Body of pancreas (tissue), 4 donors: ENCODE measurements at regions not wholly inside any gene's neighbourhood (a gene's known extent, or its start where the extent isn't known, plus 50 kb on each side); places are given as distances from the start of the nearest gene placed in this dataset.

ENCODE experiments used
- ATAC-seq: fragments of 150-250 bp; one replicate; pipeline ENCODE4 v1.9.1; 2016
- DNase-seq, 4 donors: peaks; one replicate each; pipeline ENCODE4 v3.0.0-alpha.2; 2019
- H3K27ac ChIP-seq, 4 donors: fragments of 200-600 bp; sonication (generic); 1 replicate in 3 of 4; 2 replicates in 1 of 4; pipeline versions ENCODE4 v1.5.1 to v1.6.1; 2016 to 2019; ENCODE audit warnings: mild to moderate bottlenecking in 1 of 4, mixed read lengths in 1 of 4, moderate library complexity in 1 of 4
- H3K27me3 ChIP-seq, 2 donors: fragments of 200-600 bp; sonication (generic); one replicate each; pipeline ENCODE4 v1.6.0; 2016; ENCODE audit warnings: mild to moderate bottlenecking in 1 of 2
- H3K36me3 ChIP-seq, 2 donors: fragments of 200-600 bp; sonication (generic); replicated peaks in 1 of 2; 2 replicates each; pipeline ENCODE4 v1.5.1; 2016; ENCODE audit warnings: low read depth in 2 of 2; ENCODE audit not compliant: insufficient read depth in 1 of 2
- H3K4me1 ChIP-seq: fragments of 200-600 bp; sonication (generic); one replicate; pipeline ENCODE4 v1.6.0; 2016
- H3K4me3 ChIP-seq, 2 donors: fragments of 200-600 bp; sonication (generic); 1 replicate in 1 of 2; 2 replicates in 1 of 2; pipeline ENCODE4 v1.5.1; 2016 to 2019
- H3K9me3 ChIP-seq, 3 donors: fragments of 200-600 bp; sonication (generic); 1 replicate in 2 of 3; 2 replicates in 1 of 3; pipeline ENCODE4 v1.5.1; 2016
- CTCF ChIP-seq, 7 experiments: fragments of 450-650 bp in 4 of 7; fragments of 200-600 bp in 3 of 7; sonication (generic) in 3 of 7; IDR thresholded peaks; one replicate each; pipeline ENCODE4 v1.5.1; 2016 to 2019; ENCODE audit warnings: antibody characterized with exemption in 7 of 7
- POLR2A ChIP-seq, 3 donors: fragments of 450-650 bp; IDR thresholded peaks; one replicate each; pipeline ENCODE4 v1.6.1; 2016; ENCODE audit warnings: antibody characterized with exemption in 3 of 3, mild to moderate bottlenecking in 2 of 3
- WGBS, 2 donors: methylation state at CpG; one replicate each; pipeline ENCODE4 v1.1.5; 2017; 5-methylcytosine and 5-hydroxymethylcytosine counted together
- intact Hi-C: fragments of 100-400 bp; cut with DNase I; formaldehyde crosslinking; loops from one replicate; pipeline ENCODE4 v1.15.1; 2023

GRCh38 chr9:88287972-88288371, 100.3 kb upstream of the SPIN1 start:
- no peaks in the 10 kb centered on the region for H3K36me3 ChIP-seq
- TF ChIP-seq POLR2A (IDR thresholded peaks at IDR 0.05): no peak
- no peak for TF ChIP-seq CTCF (IDR thresholded peaks at IDR 0.05)
- ATAC-seq (no peak), DNase-seq (no peak)
- 79% methylated on average over 2 of the region's 2 CpGs; no CpG with 5 or more reads in 1 of the 2 donors for WGBS, 2 donors
- H3K27me3 ChIP-seq: no peaks in the 10 kb centered on the region
- no peaks in the 10 kb centered on the region for H3K9me3 ChIP-seq
- no peak overlapping the region for H3K4me3 ChIP-seq
- intact Hi-C loops: no loop called here
- H3K4me1 ChIP-seq: no peaks in the 10 kb centered on the region
- H3K27ac ChIP-seq: no peak overlapping the region

- Histone ChIP-seq H3K27ac (no peak overlapping the region), H3K27me3 (no peaks in the 10 kb centered on the region), H3K4me3 (no peak overlapping the region), H3K36me3 (no peaks in the 10 kb centered on the region), H3K4me1 (no peaks in the 10 kb centered on the region), H3K9me3 (no peaks in the 10 kb centered on the region)
- TF ChIP-seq CTCF (IDR thresholded peaks at IDR 0.05): no peak
- no peak for TF ChIP-seq POLR2A (IDR thresholded peaks at IDR 0.05)
- 65 to 79% methylated on average over 7 to 10 of the region's 10 CpGs for WGBS, 2 donors
- no peak for ATAC-seq
- no peak for DNase-seq
- intact Hi-C loops: no loop called here
These were observed 107.3 kb upstream of the SPIN1 start for GRCh38 chr9:88280816-88281382.

DNA sequence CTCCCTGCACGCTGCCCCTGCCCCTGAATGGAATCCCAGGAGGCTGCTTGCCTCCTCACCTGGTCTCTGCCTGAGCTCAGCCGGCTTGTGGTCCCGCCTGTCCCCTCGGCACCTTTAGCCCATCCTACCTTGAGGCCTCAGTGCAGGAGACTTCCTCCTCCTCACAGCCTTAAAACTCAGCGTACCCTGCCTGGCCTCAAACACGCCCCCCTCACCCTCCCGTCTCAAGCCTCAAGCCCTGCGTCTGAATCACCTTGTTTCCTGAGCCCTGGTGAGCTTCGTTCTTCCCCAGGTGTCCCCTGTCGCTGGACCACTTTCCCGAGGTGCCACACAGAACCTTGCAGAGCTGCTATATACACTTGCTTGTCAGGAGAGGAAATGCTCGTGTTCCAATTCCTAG, 110.2 kb upstream of the SPIN1 start:
- H3K4me1 ChIP-seq: no peaks in the 10 kb centered on the region
- ATAC-seq (no peak), DNase-seq (no peak)
- no peaks in the 10 kb centered on the region for H3K9me3 ChIP-seq
- H3K27me3 ChIP-seq: no peaks in the 10 kb centered on the region
- intact Hi-C loops: no loop called here
- no peaks in the 10 kb centered on the region for H3K36me3 ChIP-seq
- no peak overlapping the region for H3K4me3 ChIP-seq
- 86 to 87% methylated on average over 11 to 12 of the region's 12 CpGs for WGBS, 2 donors
- no peak overlapping the region for H3K27ac ChIP-seq
- TF ChIP-seq POLR2A (IDR thresholded peaks at IDR 0.05) (no peak), CTCF (IDR thresholded peaks at IDR 0.05) (no peak)

- 77 to 89% methylated on average over 2 of the region's 2 CpGs for WGBS, 2 donors
- DNase-seq: no peak
- Histone ChIP-seq H3K27me3 (no peaks in the 10 kb centered on the region), H3K27ac (no peak overlapping the region), H3K4me1 (no peaks in the 10 kb centered on the region), H3K36me3 (no peaks in the 10 kb centered on the region), H3K9me3 (no peaks in the 10 kb centered on the region), H3K4me3 (no peak overlapping the region)
- intact Hi-C loops: no loop called here
- TF ChIP-seq CTCF (IDR thresholded peaks at IDR 0.05): no peak
- TF ChIP-seq POLR2A (IDR thresholded peaks at IDR 0.05): no peak
- no peak for ATAC-seq
These were observed 114.2 kb upstream of the SPIN1 start for GRCh38 chr9:88274078-88274477.

- DNase-seq (no peak), ATAC-seq (no peak)
- Histone ChIP-seq H3K27me3 (no peaks in the 10 kb centered on the region), H3K4me3 (no peak overlapping the region), H3K36me3 (no peaks in the 10 kb centered on the region), H3K9me3 (no peaks in the 10 kb centered on the region), H3K4me1 (no peaks in the 10 kb centered on the region), H3K27ac (no peak overlapping the region)
- 84 to 85% methylated on average over 2 to 6 of the region's 6 CpGs for WGBS, 2 donors
- TF ChIP-seq POLR2A (IDR thresholded peaks at IDR 0.05) (no peak), CTCF (IDR thresholded peaks at IDR 0.05) (no peak)
- intact Hi-C loops: no loop called here
These were observed 115.3 kb upstream of the SPIN1 start for GRCh38 chr9:88272986-88273385.
